Activated CD8-positive, alpha-beta T cell treated with anti-CD3 and anti-CD28 coated beads for 36 hours (primary cell): ENCODE measurements at regions not wholly inside any gene's neighbourhood (a gene's known extent, or its start where the extent isn't known, plus 50 kb on each side); places are given as distances from the start of the nearest gene placed in this dataset.

Experiments used
- ATAC-seq: fragments of 200-7000 bp; cut with Tn5 transposase; one replicate; pipeline ENCODE4 v1.10.0; 2021; ENCODE audit warnings: mild to moderate bottlenecking, moderate library complexity
- CTCF ChIA-PET: fragments of 350-600 bp; sonication (Branson Sonifier 250); formaldehyde crosslinking; loops from one replicate; lab custom pipeline; 2021; ENCODE audit warnings: antibody characterized with exemption; lab: Charles Lee
- POLR2A ChIA-PET: fragments of 350-600 bp; sonication (Branson Sonifier 250); formaldehyde crosslinking; loops from one replicate; lab custom pipeline; 2021; ENCODE audit warnings: antibody characterized with exemption; lab: Charles Lee
- DNase-seq: peaks from one replicate; pipeline ENCODE4 v3.0.0-alpha.2; 2020
- H3K27ac Mint-ChIP-seq: one replicate; pipeline ENCODE4 v1.8.0; 2021; ENCODE audit warnings: mild to moderate bottlenecking, mixed read lengths
- H3K27me3 Mint-ChIP-seq: one replicate; pipeline ENCODE4 v1.8.0; 2021; ENCODE audit warnings: mixed read lengths
- H3K36me3 Mint-ChIP-seq: one replicate; pipeline ENCODE4 v1.8.0; 2021; ENCODE audit warnings: low read depth, mixed read lengths
- H3K4me1 Mint-ChIP-seq: one replicate; pipeline ENCODE4 v1.8.0; 2021; ENCODE audit warnings: low read depth, mixed read lengths
- H3K4me3 Mint-ChIP-seq: one replicate; pipeline ENCODE4 v1.8.0; 2021; ENCODE audit warnings: mild to moderate bottlenecking, moderate library complexity, mixed read lengths
- H3K9me3 Mint-ChIP-seq: one replicate; pipeline ENCODE4 v1.8.0; 2021; ENCODE audit warnings: mixed read lengths
- CTCF ChIP-seq: fragments of 200-600 bp; IDR thresholded peaks from one replicate; pipeline ENCODE4 v1.8.0; 2022; ENCODE audit warnings: antibody characterized with exemption, mild to moderate bottlenecking
- intact Hi-C: fragments of 100-400 bp; cut with micrococcal nuclease; formaldehyde crosslinking; loops from one replicate; pipeline ENCODE4 v1.10.0; 2022

- Mint-ChIP-seq H3K4me3 (no peak overlapping the region), H3K4me1 (no peaks in the 10 kb centered on the region), H3K36me3 (no peaks in the 10 kb centered on the region), H3K27me3 (no peaks in the 10 kb centered on the region), H3K9me3 (peaks cover 4% of the 10 kb centered on the region), H3K27ac (no peak overlapping the region)
- ChIA-PET CTCF (no interaction called here), POLR2A (no interaction called here)
- ATAC-seq (no peak), DNase-seq (no peak)
- TF ChIP-seq CTCF = no peak
- intact Hi-C loops = no loop called here
Observed at GRCh38 chr4:181181331-181181730, 1061.9 kb upstream of the TENM3 start.

- ATAC-seq (no peak), DNase-seq (no peak)
- H3K4me1 Mint-ChIP-seq = no peaks in the 10 kb centered on the region
- ChIA-PET CTCF (no interaction called here), POLR2A (no interaction called here)
- no peaks in the 10 kb centered on the region for H3K36me3 Mint-ChIP-seq
- intact Hi-C loops = no loop called here
- no peak overlapping the region for H3K4me3 Mint-ChIP-seq
- TF ChIP-seq CTCF = no peak
- no peak overlapping the region for H3K27ac Mint-ChIP-seq
- H3K27me3 Mint-ChIP-seq = no peaks in the 10 kb centered on the region
- H3K9me3 Mint-ChIP-seq = no peaks in the 10 kb centered on the region
Observed at GRCh38 chr4:181189751-181190150, 1053.5 kb upstream of the TENM3 start.

GRCh38 chr4:181193131-181193930 lies 1049.9 kb upstream of the TENM3 start:
- no peak for TF ChIP-seq CTCF
- no peaks in the 10 kb centered on the region for H3K36me3 Mint-ChIP-seq
- H3K4me1 Mint-ChIP-seq = no peaks in the 10 kb centered on the region
- no peak overlapping the region for H3K27ac Mint-ChIP-seq
- H3K27me3 Mint-ChIP-seq = no peaks in the 10 kb centered on the region
- H3K9me3 Mint-ChIP-seq = no peaks in the 10 kb centered on the region
- ATAC-seq = no peak
- ChIA-PET POLR2A (no interaction called here), CTCF (no interaction called here)
- no peak for DNase-seq
- no peak overlapping the region for H3K4me3 Mint-ChIP-seq
- intact Hi-C loops = no loop called here

- Mint-ChIP-seq H3K27me3 (no peaks in the 10 kb centered on the region), H3K9me3 (no peaks in the 10 kb centered on the region), H3K4me1 (no peaks in the 10 kb centered on the region), H3K36me3 (no peaks in the 10 kb centered on the region), H3K4me3 (no peak overlapping the region), H3K27ac (no peak overlapping the region)
- no peak for DNase-seq
- no peak for ATAC-seq
- intact Hi-C loops = no loop called here
- TF ChIP-seq CTCF = no peak
- ChIA-PET CTCF (no interaction called here), POLR2A (no interaction called here)
Observed at GRCh38 chr4:181194096-181194495, 1049.1 kb upstream of the TENM3 start.

- no peak overlapping the region for H3K27ac Mint-ChIP-seq
- ChIA-PET CTCF (no interaction called here), POLR2A (interaction anchor here (0.6 to 0.9 kb wide), 2 partner anchors 39 to 1066 kb away, joined by 3 to 4 read pairs; no protein-coding TSS in a partner anchor)
- no peak overlapping the region for H3K4me3 Mint-ChIP-seq
- H3K9me3 Mint-ChIP-seq = no peaks in the 10 kb centered on the region
- TF ChIP-seq CTCF = no peak
- ATAC-seq (no peak), DNase-seq (no peak)
- H3K4me1 Mint-ChIP-seq = no peaks in the 10 kb centered on the region
- no peaks in the 10 kb centered on the region for H3K36me3 Mint-ChIP-seq
- intact Hi-C loops = no loop called here
- no peaks in the 10 kb centered on the region for H3K27me3 Mint-ChIP-seq
Observed at GRCh38 chr4:181200076-181200475, 1043.1 kb upstream of the TENM3 start.
